K562 (cell line): ENCODE measurements at regions not wholly inside any gene's neighbourhood (a gene's known extent, or its start where the extent isn't known, plus 50 kb on each side); places are given as distances from the start of the nearest gene placed in this dataset.

ENCODE experiments used
- ATAC-seq: fragments of 200-7000 bp; cut with Tn5 transposase; 3 replicates; pipeline ENCODE4 v1.9.1; 2020; ENCODE audit warnings: moderate library complexity
- BruUV-seq: library from RNA; stranded (reverse); fragments of 400-500 nt; replicated peaks from 2 replicates; lab custom pipeline; 2021; lab: Mats Ljungman, UMichigan
- CTCF ChIA-PET: fragments of 300-600 bp; formaldehyde crosslinking; extraction: SDS; loops from one replicate; lab custom pipeline; 2021; ENCODE audit warnings: low intra/inter-chr PET ratio; lab: Yijun Ruan, JAX
- POLR2A ChIA-PET: fragments of 300-600, 350-650 bp; sonication (Branson Sonifier 250); formaldehyde crosslinking; extraction: SDS; loops from one replicate; lab custom pipeline; 2021; ENCODE audit warnings: antibody characterized with exemption, inconsistent platforms; lab: Yijun Ruan, JAX
- DNase-seq, 4 experiments: peaks; one replicate each; pipeline versions ENCODE4 v3.0.0 to v3.0.0-alpha.2; 2011 to 2018; ENCODE audit warnings: low spot score in 3 of 4, mixed read lengths in 3 of 4; ENCODE audit errors: extremely low read depth in 1 of 4
- FAIRE-seq: peaks from 2 replicates; lab custom pipeline; 2011; peaks lifted over from hg19 to GRCh38; lab: Jason Lieb, UNC
- H2AFZ ChIP-seq: 2 replicates; pipeline ENCODE4 v1.6.0; 2011; ENCODE audit warnings: low read depth, low read length, control low read depth, inconsistent platforms
- H3K27ac ChIP-seq: fragments of 200-600 bp; 3 replicates; pipeline ENCODE4 v1.8.0; 2011; ENCODE audit warnings: low read depth, mild to moderate bottlenecking, control low read depth, inconsistent platforms, low read length, moderate library complexity, mixed read lengths; ENCODE audit errors: extremely low read depth
- H3K27me3 ChIP-seq, 2 experiments: fragments of 300-600 bp in 1 of 2; 2 replicates in 1 of 2; 3 replicates in 1 of 2; pipeline versions ENCODE4 v1.6.0 to v1.8.0; 2011; ENCODE audit warnings: inconsistent platforms in 2 of 2, low read length in 2 of 2, mild to moderate bottlenecking in 1 of 2, mixed read lengths in 1 of 2, moderate library complexity in 1 of 2; ENCODE audit not compliant: control insufficient read depth in 2 of 2, insufficient read depth in 2 of 2
- H3K36me3 ChIP-seq: fragments of 300-600 bp; 3 replicates; pipeline ENCODE4 v1.8.0; 2011; ENCODE audit warnings: mild to moderate bottlenecking, low read length, inconsistent platforms; ENCODE audit not compliant: control insufficient read depth, insufficient read depth
- H3K4me1 ChIP-seq, 2 experiments: fragments of 200-600 bp in 1 of 2; replicated peaks in 1 of 2; 2 replicates in 1 of 2; 3 replicates in 1 of 2; pipeline versions ENCODE4 v1.5.1 to v1.8.0; 2011; ENCODE audit warnings: inconsistent platforms in 2 of 2, low read length in 2 of 2, mild to moderate bottlenecking in 1 of 2, mixed read lengths in 1 of 2, moderate library complexity in 1 of 2; ENCODE audit not compliant: control insufficient read depth in 2 of 2, insufficient read depth in 2 of 2
- H3K4me2 ChIP-seq: 2 replicates; pipeline ENCODE4 v1.6.1; 2011; ENCODE audit warnings: low read length, control low read depth, inconsistent platforms, mixed read lengths; ENCODE audit not compliant: insufficient read depth
- H3K4me3 ChIP-seq: fragments of 200-600 bp; sonication (generic), shearing (Covaris generic); 2 replicates; pipeline ENCODE4 v1.5.1; 2016; ENCODE audit warnings: control low read depth, inconsistent platforms
- H3K79me2 ChIP-seq: fragments of 200-600 bp; 3 replicates; pipeline ENCODE4 v1.8.0; 2011; ENCODE audit warnings: low read length, inconsistent platforms; ENCODE audit not compliant: control insufficient read depth, insufficient read depth
- H3K9ac ChIP-seq, 2 experiments: 2 replicates each; pipeline versions ENCODE4 v1.6.0 to v1.6.1; 2011; ENCODE audit warnings: low read depth in 2 of 2, low read length in 2 of 2, control low read depth in 1 of 2, inconsistent platforms in 1 of 2, mild to moderate bottlenecking in 1 of 2, mixed read lengths in 1 of 2; ENCODE audit not compliant: insufficient read depth in 1 of 2
- H3K9me1 ChIP-seq: one replicate; pipeline ENCODE4 v1.6.0; 2011; ENCODE audit warnings: inconsistent platforms, mild to moderate bottlenecking, low read length, moderate library complexity; ENCODE audit not compliant: control insufficient read depth, insufficient read depth
- H3K9me3 ChIP-seq: replicated peaks from 2 replicates; pipeline ENCODE4 v1.5.1; 2011; ENCODE audit warnings: low read depth, low read length, inconsistent platforms; ENCODE audit not compliant: control insufficient read depth, insufficient read depth
- H4K20me1 ChIP-seq: replicated peaks from 2 replicates; pipeline ENCODE4 v1.6.1; 2011; ENCODE audit warnings: low read length, inconsistent platforms, mixed read lengths; ENCODE audit not compliant: control insufficient read depth, insufficient read depth
- ASH1L ChIP-seq: fragments of 450-650 bp; IDR thresholded peaks from 2 replicates; pipeline ENCODE4 v1.6.1; 2018; ENCODE audit warnings: borderline replicate concordance, mild to moderate bottlenecking, low read depth; ENCODE audit not compliant: partially characterized antibody
- CC2D1A ChIP-seq: fragments of 450-650 bp; IDR thresholded peaks from 2 replicates; pipeline ENCODE4 v1.6.1; 2017; ENCODE audit warnings: mild to moderate bottlenecking
- DLX4 ChIP-seq: fragments of 250-450 bp; sonication (Bioruptor Pico); IDR thresholded peaks from 2 replicates; pipeline ENCODE4 v1.6.1; 2021; ENCODE audit warnings: mild to moderate bottlenecking
- ETS2 ChIP-seq: IDR thresholded peaks from 2 replicates; pipeline ENCODE4 v1.6.1; 2016; ENCODE audit warnings: borderline replicate concordance, missing genetic modification characterization, mild to moderate bottlenecking, moderate library complexity, missing compliant biosample characterization; ENCODE audit not compliant: poor library complexity, severe bottlenecking
- MLX ChIP-seq, 2 experiments: fragments of 450-650 bp in 1 of 2; sonication (generic) in 1 of 2; formaldehyde crosslinking; conservative IDR thresholded peaks; 2 replicates each; pipeline versions ENCODE4 v1.4.0 to v1.8.1; 2020 to 2022; ENCODE audit warnings: mild to moderate bottlenecking in 1 of 2, missing genetic modification reagents in 1 of 2
- NBN ChIP-seq: fragments of 450-650 bp; IDR thresholded peaks from 2 replicates; pipeline ENCODE4 v1.6.1; 2016; ENCODE audit warnings: low read depth, mild to moderate bottlenecking
- NCOA4 ChIP-seq: fragments of 450-650 bp; IDR thresholded peaks from 2 replicates; pipeline ENCODE4 v1.6.1; 2018; ENCODE audit warnings: mild to moderate bottlenecking; ENCODE audit not compliant: partially characterized antibody
- NR2F6 ChIP-seq: fragments of 450-650 bp; formaldehyde crosslinking; IDR thresholded peaks from 2 replicates; pipeline ENCODE4 v1.4.0; 2020; ENCODE audit warnings: mild to moderate bottlenecking
- NR3C1 ChIP-seq: sonication (generic); formaldehyde crosslinking; IDR thresholded peaks from 2 replicates; pipeline ENCODE4 v1.8.1; 2022; ENCODE audit warnings: missing genetic modification reagents
- PHB ChIP-seq: fragments of 250-450 bp; sonication (Bioruptor Pico); IDR thresholded peaks from 2 replicates; pipeline ENCODE4 v1.5.0; 2021
- RBM25 ChIP-seq: fragments of 200-400 bp; formaldehyde crosslinking; IDR thresholded peaks from 2 replicates; pipeline ENCODE4 v1.6.1; 2018; ENCODE audit warnings: low read length, low read depth, moderate library complexity; ENCODE audit not compliant: severe bottlenecking
- SRSF7 ChIP-seq: fragments of 200-400 bp; formaldehyde crosslinking; optimal IDR thresholded peaks from 2 replicates; pipeline ENCODE3; 2017; ENCODE audit warnings: mild to moderate bottlenecking, low read depth, low read length
- SRSF9 ChIP-seq: fragments of 200-400 bp; formaldehyde crosslinking; IDR thresholded peaks from 2 replicates; pipeline ENCODE4 v1.6.1; 2017; ENCODE audit warnings: low read depth, low read length, borderline replicate concordance
- ZBTB34 ChIP-seq: fragments of 250-450 bp; sonication (Bioruptor Pico); IDR thresholded peaks from 2 replicates; pipeline ENCODE4 v1.8.0; 2021; ENCODE audit warnings: mild to moderate bottlenecking, moderate library complexity
- ZHX1 ChIP-seq: fragments of 150-350 bp; conservative IDR thresholded peaks from 2 replicates; pipeline ENCODE4 v1.6.1; 2014; ENCODE audit warnings: low read length
- ZKSCAN1 ChIP-seq: fragments of 150-350 bp; IDR thresholded peaks from 2 replicates; pipeline ENCODE4 v1.6.1; 2016; ENCODE audit warnings: low read depth, low read length
- ZNF282 ChIP-seq: sonication (generic); formaldehyde crosslinking; IDR thresholded peaks from 2 replicates; pipeline ENCODE4 v1.8.1; 2023; ENCODE audit warnings: missing genetic modification reagents
- WGBS: fragments of 100-300 bp; shearing (Covaris generic); methylation state at CpG from one replicate; pipeline ENCODE4 v1.1.6; 2016; ENCODE audit warnings: low coverage, mixed read lengths; ENCODE audit not compliant: insufficient coverage; ENCODE audit errors: missing lambda C conversion rate; 5-methylcytosine and 5-hydroxymethylcytosine counted together
- in situ Hi-C: fragments of 300-500 bp; cut with MboI; formaldehyde crosslinking; loops from 4 replicates; pipeline ENCODE4 v1.15.0; 2018; ENCODE audit warnings: inconsistent platforms, mixed read lengths
- intact Hi-C: fragments of 100-400 bp; cut with micrococcal nuclease; formaldehyde crosslinking; loops from 2 replicates; pipeline ENCODE4 v1.14.2; 2022

- TF ChIP-seq DLX4 (CRISPR knock-in tag) (no peak), ZBTB34 (CRISPR knock-in tag) (no peak), ZNF282 (CRISPR knock-in tag) (no peak), PHB (CRISPR knock-in tag) (no peak)
These were observed 295.8 kb upstream of the SEL1L start (continued) for GRCh38 chr14:81829447-81829846.

GRCh38 chr14:81831128-81831820, 297.6 kb upstream of the SEL1L start:
- Histone ChIP-seq H3K4me3 (no peak overlapping the region), H3K27me3 (no peaks in the 10 kb centered on the region), H3K36me3 (no peaks in the 10 kb centered on the region), H3K9me1 (no peaks in the 10 kb centered on the region), H3K4me1 (no peaks in the 10 kb centered on the region), H3K79me2 (no peaks in the 10 kb centered on the region), H3K4me2 (no peak overlapping the region), H3K9me3 (no peaks in the 10 kb centered on the region), H3K27ac (no peak overlapping the region), H2AFZ (no peak overlapping the region), H4K20me1 (no peaks in the 10 kb centered on the region), H3K9ac (no peak overlapping the region)
- intact Hi-C loops (no loop called here), in situ Hi-C loops (no loop called here)
- ATAC-seq (no peak), FAIRE-seq (no peak), DNase-seq (no peak)
- POLR2A ChIA-PET = no interaction called here
- no TSS peak for BruUV-seq
- CTCF ChIA-PET = no interaction called here
- 4% methylated on average over 3 of the region's 4 CpGs for WGBS
- no peak for TF ChIP-seq NR3C1
- no peak for TF ChIP-seq NR2F6 (CRISPR knock-in tag)
- no peak for TF ChIP-seq NBN
- no peak for TF ChIP-seq CC2D1A
- no peak for TF ChIP-seq NCOA4
- TF ChIP-seq ETS2 = no peak
- no peak for TF ChIP-seq ZHX1
- TF ChIP-seq ASH1L = no peak
- TF ChIP-seq MLX (CRISPR knock-in tag; conservative IDR thresholded peaks at IDR 0.05) = no peak
- TF ChIP-seq RBM25 = no peak
- TF ChIP-seq SRSF9 = no peak
- no peak for TF ChIP-seq ZKSCAN1
- TF ChIP-seq SRSF7 = no peak
